ENCODE measurements at regions not wholly inside any gene's neighbourhood (a gene's known extent, or its start where the extent isn't known, plus 50 kb on each side); places are given as distances from the start of the nearest gene placed in this dataset.

- no peak for TF ChIP-seq YY1 (IDR thresholded peaks at IDR 0.05; ENCODE audit: insufficient read depth, insufficient read length)
- no peak for TF ChIP-seq SUZ12 (IDR thresholded peaks at IDR 0.05; ENCODE audit: extremely low read depth, insufficient read depth, insufficient read length)
Measured at GRCh38 chr13:105541565-105541964, 993.9 kb downstream of the EFNB2 start.
